Loucy (cell line): ENCODE measurements at regions not wholly inside any gene's neighbourhood (a gene's known extent, or its start where the extent isn't known, plus 50 kb on each side); places are given as distances from the start of the nearest gene placed in this dataset.

Source experiments
- CTCF ChIP-seq: fragments of 200-600 bp; sonication (generic); conservative IDR thresholded peaks from 2 replicates; pipeline ENCODE4 v1.5.1; 2014; ENCODE audit warnings: mild to moderate bottlenecking, antibody characterized with exemption, low read length
- EZH2phosphoT487 ChIP-seq: fragments of 200-600 bp; IDR thresholded peaks from 2 replicates; pipeline ENCODE4 v1.6.1; 2018; ENCODE audit warnings: antibody characterized with exemption, mild to moderate bottlenecking, moderate library complexity, borderline replicate concordance

GRCh38 chr11:121844016-121844415, 272.0 kb downstream of the BLID start:
- no peak for TF ChIP-seq CTCF
- TF ChIP-seq EZH2phosphoT487, result no peak
